22Rv1 (cell line): ENCODE measurements at regions not wholly inside any gene's neighbourhood (a gene's known extent, or its start where the extent isn't known, plus 50 kb on each side); places are given as distances from the start of the nearest gene placed in this dataset.

Experiments
- CTCF ChIP-seq: fragments of 450-650 bp; IDR thresholded peaks from 2 replicates; pipeline ENCODE4 v1.5.1; 2017; ENCODE audit warnings: mild to moderate bottlenecking
- ZFX ChIP-seq: fragments of 450-650 bp; IDR thresholded peaks from 2 replicates; pipeline ENCODE4 v1.6.1; 2017; ENCODE audit warnings: antibody characterized with exemption, borderline replicate concordance

- TF ChIP-seq CTCF (no peak), ZFX (no peak)
These were observed 176.6 kb downstream of the ZDHHC21 start for GRCh38 chr9:14516656-14517055.
